ENCODE measurements at regions not wholly inside any gene's neighbourhood (a gene's known extent, or its start where the extent isn't known, plus 50 kb on each side); places are given as distances from the start of the nearest gene placed in this dataset.

GRCh38 chr3:187973977-187974870, 179.7 kb upstream of the LPP start (continued):
- TF ChIP-seq ZNF645 (tag by site-specific recombination; IDR thresholded peaks at IDR 0.05) (no peak), ZNF214 (tag by site-specific recombination; IDR thresholded peaks at IDR 0.05; ENCODE audit: borderline replicate concordance) (no peak), ZBTB7A (tag by site-specific recombination; IDR thresholded peaks at IDR 0.05; ENCODE audit: low read depth) (no peak), IKZF3 (tag by site-specific recombination; IDR thresholded peaks at IDR 0.05) (no peak), ZNF623 (tag by site-specific recombination; IDR thresholded peaks at IDR 0.05) (no peak), ATF2 (tag by site-specific recombination; IDR thresholded peaks at IDR 0.05; ENCODE audit: low read depth) (no peak), ZNF707 (tag by site-specific recombination; IDR thresholded peaks at IDR 0.05) (no peak), ZNF280C (tag by site-specific recombination; IDR thresholded peaks at IDR 0.05) (no peak)

- TF ChIP-seq ZNF530 (tag by site-specific recombination; IDR thresholded peaks at IDR 0.05; ENCODE audit: low read depth) (no peak), SCRT2 (tag by site-specific recombination; IDR thresholded peaks at IDR 0.05) (no peak), REPIN1 (tag by site-specific recombination; IDR thresholded peaks at IDR 0.05; ENCODE audit: low read depth) (no peak)
- Histone ChIP-seq H3K9me3 (ENCODE audit: control insufficient read depth, insufficient read depth, low read depth, low read length) (no peaks in the 10 kb centered on the region), H3K4me1 (ENCODE audit: control insufficient read depth, insufficient read depth, low read length) (no peaks in the 10 kb centered on the region), H3K4me3 (ENCODE audit: low read depth, low read length) (no peak overlapping the region), H3K36me3 (ENCODE audit: control insufficient read depth in 2 of 2, insufficient read depth in 1 of 2, low read length in 2 of 2) (no peaks in the 10 kb centered on the region), H3K27ac (ENCODE audit: extremely low read depth, low read depth, low read length) (no peak overlapping the region)
- ChIA-PET POLR2A (no interaction called here), CTCF (no interaction called here)
These were observed 179.1 kb upstream of the LPP start for GRCh38 chr3:187974871-187975271.

GRCh38 chr3:187975561-187976364, 178.2 kb upstream of the LPP start:
- POLR2A ChIA-PET: no interaction called here
- CTCF ChIA-PET: no interaction called here
- Histone ChIP-seq H3K9me3 (ENCODE audit: control insufficient read depth, insufficient read depth, low read depth, low read length) (no peaks in the 10 kb centered on the region), H3K36me3 (ENCODE audit: control insufficient read depth in 2 of 2, insufficient read depth in 1 of 2, low read length in 2 of 2) (no peaks in the 10 kb centered on the region), H3K4me1 (ENCODE audit: control insufficient read depth, insufficient read depth, low read length) (no peaks in the 10 kb centered on the region), H3K4me3 (ENCODE audit: low read depth, low read length) (no peak overlapping the region), H3K27ac (ENCODE audit: extremely low read depth, low read depth, low read length) (no peak overlapping the region)
- TF ChIP-seq REST (tag by site-specific recombination; IDR thresholded peaks at IDR 0.05): no peak

Data from HEK293 (cell line).